OCI-LY1 (cell line): ENCODE measurements at regions not wholly inside any gene's neighbourhood (a gene's known extent, or its start where the extent isn't known, plus 50 kb on each side); places are given as distances from the start of the nearest gene placed in this dataset.

ENCODE experiments used
- EZH2 ChIP-seq: fragments of 200-600 bp; sonication (generic), shearing (Covaris generic); IDR thresholded peaks from 2 replicates; pipeline ENCODE4 v1.8.0; 2017; ENCODE audit warnings: borderline replicate concordance, mixed run types, mild to moderate bottlenecking, antibody characterized with exemption, low read length, moderate library complexity, mixed read lengths
- TF ChIP-seq, protein P1 (sequence below): fragments of 200-600 bp; sonication (generic), shearing (Covaris generic); IDR thresholded peaks from 2 replicates; pipeline ENCODE4 v1.5.1; 2017; ENCODE audit warnings: mild to moderate bottlenecking, antibody characterized with exemption, low read length, moderate library complexity, mixed read lengths

DNA sequence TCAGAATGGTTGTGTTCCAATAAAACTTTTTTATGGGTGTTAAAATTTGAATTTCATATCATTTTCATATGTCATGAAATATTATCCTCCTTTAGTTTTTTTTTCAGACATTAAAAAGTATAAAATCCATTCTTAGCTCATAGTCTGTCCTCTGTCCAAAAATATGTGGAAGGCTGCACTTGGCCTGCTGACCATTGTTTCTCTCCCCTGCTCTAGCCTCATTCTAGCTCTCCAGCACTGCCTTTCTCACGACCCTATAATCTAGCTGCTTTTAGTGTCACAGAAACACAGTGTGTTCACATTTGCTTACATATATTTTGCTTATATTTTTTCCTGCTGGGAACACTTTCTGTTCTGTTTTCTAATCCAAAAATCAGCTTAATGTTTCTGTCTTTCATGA is 165.0 kb upstream of the ANK2 start:
- TF ChIP-seq, protein P1, sequence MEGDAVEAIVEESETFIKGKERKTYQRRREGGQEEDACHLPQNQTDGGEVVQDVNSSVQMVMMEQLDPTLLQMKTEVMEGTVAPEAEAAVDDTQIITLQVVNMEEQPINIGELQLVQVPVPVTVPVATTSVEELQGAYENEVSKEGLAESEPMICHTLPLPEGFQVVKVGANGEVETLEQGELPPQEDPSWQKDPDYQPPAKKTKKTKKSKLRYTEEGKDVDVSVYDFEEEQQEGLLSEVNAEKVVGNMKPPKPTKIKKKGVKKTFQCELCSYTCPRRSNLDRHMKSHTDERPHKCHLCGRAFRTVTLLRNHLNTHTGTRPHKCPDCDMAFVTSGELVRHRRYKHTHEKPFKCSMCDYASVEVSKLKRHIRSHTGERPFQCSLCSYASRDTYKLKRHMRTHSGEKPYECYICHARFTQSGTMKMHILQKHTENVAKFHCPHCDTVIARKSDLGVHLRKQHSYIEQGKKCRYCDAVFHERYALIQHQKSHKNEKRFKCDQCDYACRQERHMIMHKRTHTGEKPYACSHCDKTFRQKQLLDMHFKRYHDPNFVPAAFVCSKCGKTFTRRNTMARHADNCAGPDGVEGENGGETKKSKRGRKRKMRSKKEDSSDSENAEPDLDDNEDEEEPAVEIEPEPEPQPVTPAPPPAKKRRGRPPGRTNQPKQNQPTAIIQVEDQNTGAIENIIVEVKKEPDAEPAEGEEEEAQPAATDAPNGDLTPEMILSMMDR = no peak
- TF ChIP-seq EZH2 = no peak
